A172 (cell line): ENCODE measurements at regions not wholly inside any gene's neighbourhood (a gene's known extent, or its start where the extent isn't known, plus 50 kb on each side); places are given as distances from the start of the nearest gene placed in this dataset.
"Not testable (repeated sequence)": the region's sequence is repeated elsewhere in the genome, so short reads cannot be mapped to it uniquely, and the experiment has no call there.

Experiments used
- DNase-seq: peaks from one replicate; pipeline ENCODE4 v3.0.0-alpha.2; 2015; ENCODE audit warnings: low spot score

GRCh38 chr9:129545876-129546275 is 75.0 kb downstream of the C9orf50 start:
- not testable (repeated sequence) for DNase-seq

GRCh38 chr9:129544761-129545160 is 76.1 kb downstream of the C9orf50 start:
- no peak for DNase-seq

- no peak for DNase-seq
Observed at GRCh38 chr9:129542741-129543140, 78.2 kb downstream of the C9orf50 start.

GRCh38 chr9:129541270-129541669 is 79.6 kb downstream of the C9orf50 start:
- DNase-seq = no peak

GRCh38 chr9:129539446-129539845 is 81.5 kb downstream of the C9orf50 start:
- no peak for DNase-seq

GRCh38 chr9:129531860-129532402 is 89.0 kb downstream of the C9orf50 start:
- DNase-seq = not testable (repeated sequence)

DNA sequence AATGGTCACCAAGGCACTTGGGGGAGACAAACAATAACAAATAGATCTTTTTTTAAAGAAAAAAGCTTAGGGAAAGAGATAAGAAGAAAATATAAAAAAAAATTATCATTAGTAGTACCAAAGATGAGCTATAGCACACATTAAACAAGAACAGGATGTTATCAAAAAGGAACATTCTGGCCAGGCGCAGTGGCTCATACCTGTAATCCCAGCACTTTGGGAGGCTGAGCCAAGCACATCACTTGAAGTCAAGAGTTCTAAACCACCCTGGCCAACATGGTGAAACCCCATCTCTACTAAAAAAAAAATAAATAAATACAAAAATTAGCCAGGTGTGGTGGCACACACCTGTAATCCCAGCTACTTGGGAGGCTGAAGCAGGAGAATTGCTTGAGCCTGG is 92.9 kb downstream of the C9orf50 start:
- not testable (repeated sequence) for DNase-seq

DNA sequence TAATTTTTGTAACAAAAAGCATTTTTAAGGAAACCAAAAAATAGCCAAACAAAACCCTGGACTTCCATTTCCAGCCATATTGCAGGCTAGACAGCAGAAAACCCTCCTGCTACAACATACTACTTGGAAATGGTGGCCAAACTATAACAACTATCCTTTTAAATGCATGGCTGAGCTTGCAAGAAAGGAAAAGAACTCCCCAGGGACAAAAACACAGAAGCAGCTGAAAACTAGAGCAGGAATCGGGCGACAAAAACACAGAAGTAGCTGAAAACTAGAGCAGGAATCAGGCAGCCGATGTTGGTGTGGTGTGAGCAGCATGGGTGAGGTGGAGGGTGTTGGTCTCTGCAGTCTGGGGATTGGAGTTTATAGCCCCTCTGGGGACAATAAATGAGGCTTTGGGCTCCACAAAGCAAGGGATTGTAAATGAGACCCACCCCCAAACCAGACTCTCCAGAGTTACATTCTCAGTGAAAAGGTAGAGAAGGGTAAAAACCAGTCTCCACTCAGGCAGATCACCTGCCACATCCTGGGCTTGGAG is 95.2 kb downstream of the C9orf50 start:
- DNase-seq = no peak

DNA sequence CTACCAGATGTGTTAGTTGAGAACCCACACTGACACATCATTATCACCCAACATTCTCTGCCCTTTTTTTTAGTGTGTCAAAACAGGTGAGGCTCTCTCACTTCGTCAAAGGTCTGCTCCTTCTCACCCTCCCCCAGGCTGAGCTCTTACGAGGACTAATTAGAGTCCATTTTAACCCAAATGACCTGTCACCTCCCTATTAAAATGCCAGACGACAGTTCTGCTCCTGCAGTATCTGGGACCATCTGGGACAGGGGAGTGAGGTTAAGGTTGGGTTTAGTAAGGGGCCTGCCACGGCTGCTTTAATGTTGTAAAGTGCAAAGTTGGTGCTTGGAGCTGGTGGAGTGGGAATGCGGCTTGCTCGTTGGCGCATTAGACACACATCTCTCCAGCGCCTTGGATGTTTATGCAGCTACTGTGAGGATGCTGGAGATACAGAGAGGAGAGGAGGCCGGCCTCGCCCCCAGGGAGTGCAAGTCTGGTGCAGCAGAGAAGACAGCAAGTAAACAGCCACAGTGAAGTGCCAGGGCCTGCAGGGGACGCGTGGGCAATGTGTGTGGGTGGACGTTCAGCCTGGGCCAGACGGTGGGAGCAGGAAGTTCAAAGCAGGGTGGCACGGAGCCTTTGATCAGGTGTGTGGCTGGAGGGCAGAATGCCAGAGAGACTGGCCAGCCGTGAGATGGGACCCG is 96.2 kb downstream of the C9orf50 start:
- DNase-seq = no peak

DNA sequence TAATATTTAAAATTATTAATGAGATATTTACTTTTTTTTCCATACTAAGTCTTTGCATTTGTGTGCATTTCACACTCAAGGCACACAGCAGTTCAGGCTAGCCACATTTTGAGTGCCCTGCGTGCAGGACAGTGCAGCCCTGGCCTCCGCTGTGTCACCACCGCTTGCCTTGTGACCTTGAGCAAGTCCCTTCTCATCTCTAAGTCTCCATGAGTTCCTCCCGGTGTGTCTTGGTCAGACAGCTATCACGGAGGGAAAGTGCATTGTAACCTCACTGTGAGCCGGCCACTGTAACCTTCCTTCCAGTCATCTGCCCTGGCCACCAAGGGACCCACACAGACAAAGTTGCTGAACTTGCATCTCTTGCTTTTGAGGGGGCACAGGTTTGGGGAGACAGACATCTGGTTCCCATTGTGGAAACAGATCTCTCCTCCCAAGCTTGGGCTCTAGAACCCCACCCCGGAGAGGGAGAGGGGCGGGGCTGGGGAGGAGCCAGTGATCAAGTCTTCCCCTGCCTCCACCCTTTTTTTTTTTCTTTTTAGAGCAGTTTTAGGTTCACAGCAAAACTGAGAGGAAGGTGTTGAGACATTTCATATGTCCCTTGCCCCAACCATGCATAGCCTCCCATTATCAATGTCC is 96.8 kb downstream of the C9orf50 start:
- no peak for DNase-seq

- no peak for DNase-seq
Observed at GRCh38 chr9:129522351-129522750, 98.5 kb downstream of the C9orf50 start.

DNA sequence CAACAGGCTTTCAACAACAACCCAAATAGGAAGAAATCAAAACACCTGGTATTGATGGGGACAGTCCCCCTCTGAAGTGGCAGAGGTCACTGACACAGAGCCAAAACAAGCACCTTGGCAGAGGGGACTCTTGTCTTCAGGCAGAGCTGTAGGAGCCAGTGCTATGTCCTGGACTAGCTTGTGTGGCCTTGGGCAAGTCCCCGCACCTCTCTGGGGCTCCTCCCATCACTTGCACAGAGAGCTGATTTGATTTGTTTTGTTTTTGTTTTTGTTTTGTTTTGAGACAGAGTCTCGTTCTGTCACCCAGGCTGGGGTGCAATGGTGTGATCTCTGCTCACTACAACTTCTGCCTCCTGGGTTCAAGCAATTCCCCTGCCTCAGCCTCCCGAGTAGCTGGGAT is 100.8 kb downstream of the C9orf50 start:
- DNase-seq = no peak

- DNase-seq = no peak
Observed at GRCh38 chr9:129518074-129518473, 102.8 kb downstream of the C9orf50 start.

DNA sequence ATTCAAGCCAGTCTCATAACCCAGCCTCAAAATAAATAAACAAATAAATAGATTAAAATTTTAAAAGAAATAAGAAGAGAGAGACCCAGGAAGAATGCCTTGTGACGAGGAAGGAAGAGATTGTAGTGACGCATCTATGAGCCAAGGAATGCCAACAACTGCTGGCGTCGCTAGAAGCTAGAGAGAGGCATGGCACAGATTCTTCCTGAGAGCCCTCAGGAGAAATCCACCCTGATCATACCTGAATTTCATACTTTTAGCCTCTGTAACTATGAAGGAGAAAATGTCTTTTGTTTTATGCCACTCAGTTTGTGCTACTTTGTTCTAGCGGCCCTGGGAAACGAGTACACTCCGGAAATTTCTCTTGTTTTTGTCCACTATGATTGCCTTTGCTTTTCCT is 103.9 kb downstream of the C9orf50 start:
- DNase-seq = no peak

- DNase-seq = no peak
Observed at GRCh38 chr9:129514891-129515290, 106.0 kb downstream of the C9orf50 start.

DNA sequence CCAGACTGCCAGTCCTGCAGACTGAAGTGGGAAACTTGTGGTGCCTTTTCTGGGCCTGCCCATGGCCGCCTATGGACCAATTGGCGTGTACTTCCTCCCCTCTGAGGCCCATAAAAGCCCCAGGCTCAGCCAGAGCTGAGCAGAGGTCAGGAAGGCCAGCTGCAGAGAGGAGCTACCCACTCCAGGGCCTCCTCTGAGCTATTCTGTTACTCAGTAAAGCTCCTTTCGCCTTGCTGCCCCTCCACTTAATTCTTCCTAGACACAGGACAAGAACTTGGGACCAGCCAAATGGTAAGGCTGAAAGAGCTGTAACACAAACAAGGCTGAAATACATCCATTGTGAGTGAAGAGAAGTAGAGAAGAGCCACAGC is 106.4 kb downstream of the C9orf50 start:
- DNase-seq = no peak

DNA sequence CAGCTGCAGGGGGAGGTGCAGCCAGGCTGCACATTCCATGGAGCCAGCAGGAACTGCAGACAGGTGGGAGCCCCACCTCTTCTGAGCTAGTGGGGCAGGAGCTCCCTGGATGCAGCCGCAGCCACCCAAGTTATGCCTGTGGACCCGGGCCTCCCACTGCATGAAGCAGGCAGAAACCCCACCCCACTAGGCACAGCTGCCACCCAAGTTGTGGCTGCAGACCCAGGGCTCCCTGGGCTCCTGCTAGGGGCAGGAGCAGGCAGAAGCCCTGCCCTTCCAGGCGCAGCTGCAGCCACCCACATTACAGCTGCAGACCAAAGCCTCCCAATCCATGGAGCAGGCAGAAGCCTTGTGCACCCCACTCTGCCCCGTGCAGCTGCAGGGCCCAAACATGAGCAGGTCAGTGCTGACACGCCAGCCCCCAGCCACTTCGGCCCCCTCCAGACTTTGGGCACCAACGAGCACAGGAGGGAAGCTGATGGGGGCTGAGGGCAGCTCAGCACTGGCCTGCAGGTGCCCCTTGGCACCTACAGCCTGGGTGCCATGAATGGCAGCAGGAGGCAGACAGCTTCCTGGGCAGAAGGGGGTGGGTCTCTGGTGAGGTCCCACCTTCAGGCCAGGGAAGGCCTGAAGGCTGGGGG is 106.9 kb downstream of the C9orf50 start:
- no peak for DNase-seq

GRCh38 chr9:129513282-129513681 is 107.6 kb downstream of the C9orf50 start:
- no peak for DNase-seq

GRCh38 chr9:129511285-129511900 is 109.5 kb downstream of the C9orf50 start:
- no peak for DNase-seq

DNA sequence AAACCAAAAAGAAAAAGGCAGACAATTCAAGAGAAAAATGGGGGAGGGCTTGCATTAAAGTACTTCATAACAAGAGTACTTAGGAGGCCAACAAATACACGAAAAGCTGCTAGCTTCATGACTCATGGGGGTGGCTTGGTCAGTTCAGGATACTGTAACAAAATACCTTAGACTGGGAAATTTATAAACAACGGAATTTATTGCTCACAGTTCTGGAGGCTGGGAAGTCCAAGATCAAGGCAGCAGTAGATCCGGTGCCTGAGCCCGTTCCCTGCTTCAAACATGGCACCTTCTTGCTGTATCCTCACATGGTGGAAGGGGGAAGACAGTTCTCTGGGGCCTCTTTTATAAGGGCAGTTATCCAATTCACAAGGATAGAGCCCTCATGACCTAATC is 111.4 kb downstream of the C9orf50 start:
- peak; percentile 77 for DNase-seq

DNA sequence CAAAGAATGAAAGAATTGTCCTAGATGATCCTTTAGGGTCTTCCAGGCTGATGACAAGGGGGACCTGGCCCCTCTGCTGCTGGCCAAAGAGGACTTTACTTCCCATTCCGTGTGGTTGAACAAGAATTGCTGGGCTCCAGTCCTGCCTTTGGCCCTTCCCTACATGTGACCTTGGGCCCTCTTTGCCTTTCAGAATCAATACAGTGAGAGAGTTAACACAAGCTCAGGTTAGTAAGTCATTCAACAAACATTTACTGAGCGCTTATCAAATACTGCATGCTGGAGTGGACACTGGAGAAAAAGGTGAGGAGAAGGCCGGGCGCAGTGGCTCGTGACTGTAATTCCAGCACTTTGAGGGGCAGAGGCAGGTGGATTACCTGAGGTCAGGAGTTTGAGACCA is 113.1 kb downstream of the C9orf50 start:
- DNase-seq = no peak

DNA sequence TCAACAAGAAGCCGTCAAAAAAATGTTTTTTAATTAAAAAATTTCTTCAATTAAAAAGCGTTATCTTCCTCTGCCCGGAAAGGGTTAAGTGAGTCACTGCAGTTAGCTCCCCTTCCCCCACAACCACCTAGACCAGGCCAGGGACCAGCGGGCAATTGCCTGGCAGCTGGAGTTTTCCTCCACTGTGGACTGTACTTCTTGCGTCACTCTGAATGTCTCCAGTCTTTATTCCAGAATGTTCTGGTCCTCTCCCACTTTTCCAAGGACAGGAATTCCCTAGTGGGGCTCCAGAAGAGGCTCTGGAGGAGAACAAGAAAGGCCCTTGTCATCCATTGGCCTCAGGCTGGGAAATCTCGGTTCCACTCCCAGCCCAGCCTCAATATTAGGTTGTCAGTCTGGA is 114.0 kb downstream of the C9orf50 start:
- peak; percentile 66 for DNase-seq
